PC-9 (cell line): ENCODE measurements at regions not wholly inside any gene's neighbourhood (a gene's known extent, or its start where the extent isn't known, plus 50 kb on each side); places are given as distances from the start of the nearest gene placed in this dataset.

Source experiments
- BruUV-seq: library from RNA; stranded (reverse); fragments of 400-500 nt; replicated peaks from 2 replicates; lab custom pipeline; 2021; lab: Mats Ljungman, UMichigan
- CTCF ChIA-PET: fragments of 300-600 bp; sonication (Branson Sonifier 250); formaldehyde crosslinking; loops from one replicate; lab custom pipeline; 2022; ENCODE audit warnings: antibody characterized with exemption; lab: Charles Lee
- POLR2A ChIA-PET: fragments of 300-600 bp; sonication (Branson Sonifier 250); formaldehyde crosslinking; loops from one replicate; lab custom pipeline; 2022; ENCODE audit warnings: antibody characterized with exemption; ENCODE audit not compliant: unreplicated experiment; lab: Charles Lee
- DNase-seq, 2 experiments: peaks; one replicate each; pipeline versions ENCODE4 v3.0.0 to v3.0.0-alpha.2; 2015 to 2022; ENCODE audit warnings: mixed read lengths in 1 of 2
- H2AFZ ChIP-seq: fragments of 200-600 bp; sonication (generic); 2 replicates; pipeline ENCODE4 v1.8.1; 2017; ENCODE audit warnings: antibody characterized with exemption
- H3F3A ChIP-seq: fragments of 200-600 bp; sonication (generic); 2 replicates; pipeline ENCODE4 v1.8.1; 2017; ENCODE audit warnings: antibody characterized with exemption, mild to moderate bottlenecking, low read depth; ENCODE audit not compliant: insufficient read depth
- H3K27ac ChIP-seq: fragments of 200-600 bp; sonication (generic); 2 replicates; pipeline ENCODE4 v1.6.1; 2016; ENCODE audit warnings: mixed run types
- H3K27me3 ChIP-seq: fragments of 200-600 bp; sonication (generic); 2 replicates; pipeline ENCODE4 v1.6.1; 2016; ENCODE audit warnings: low read depth, mixed run types; ENCODE audit not compliant: insufficient read depth
- H3K36me3 ChIP-seq: fragments of 200-600 bp; sonication (generic); 2 replicates; pipeline ENCODE4 v1.6.1; 2016; ENCODE audit warnings: low read depth, mixed run types
- H3K4me1 ChIP-seq: fragments of 200-600 bp; sonication (generic); replicated peaks from 2 replicates; pipeline ENCODE4 v1.6.1; 2016; ENCODE audit warnings: mixed run types; ENCODE audit not compliant: insufficient read depth
- H3K4me2 ChIP-seq: fragments of 200-600 bp; sonication (generic); 2 replicates; pipeline ENCODE4 v1.6.1; 2017; ENCODE audit warnings: mixed run types
- H3K4me3 ChIP-seq: fragments of 200-600 bp; sonication (generic); 2 replicates; pipeline ENCODE4 v1.6.1; 2016; ENCODE audit warnings: mixed run types
- H3K79me2 ChIP-seq: fragments of 200-600 bp; sonication (generic); 2 replicates; pipeline ENCODE4 v1.6.1; 2017; ENCODE audit warnings: low read depth, mixed run types
- H3K9me2 ChIP-seq: fragments of 200-600 bp; sonication (generic); 2 replicates; pipeline ENCODE4 v1.8.1; 2017; ENCODE audit warnings: mild to moderate bottlenecking; ENCODE audit not compliant: insufficient read depth
- H3K9me3 ChIP-seq: fragments of 200-600 bp; sonication (generic); 2 replicates; pipeline ENCODE4 v1.8.1; 2016; ENCODE audit warnings: low read depth; ENCODE audit not compliant: insufficient read depth
- H4K20me1 ChIP-seq: fragments of 200-600 bp; sonication (generic); 2 replicates; pipeline ENCODE4 v1.8.1; 2017; ENCODE audit not compliant: insufficient read depth
- CTCF ChIP-seq: fragments of 200-600 bp; sonication (generic); conservative IDR thresholded peaks from 2 replicates; pipeline ENCODE4 v1.6.1; 2017; ENCODE audit warnings: mixed run types, antibody characterized with exemption, mild to moderate bottlenecking, moderate library complexity
- EZH2 ChIP-seq: fragments of 200-600 bp; sonication (generic); IDR thresholded peaks from 2 replicates; pipeline ENCODE4 v1.8.0; 2017; ENCODE audit warnings: antibody characterized with exemption, low read depth
- intact Hi-C: fragments of 100-400 bp; cut with micrococcal nuclease; formaldehyde crosslinking; loops from one replicate; pipeline ENCODE4 v1.10.0; 2022; ENCODE audit not compliant: unreplicated experiment

DNA sequence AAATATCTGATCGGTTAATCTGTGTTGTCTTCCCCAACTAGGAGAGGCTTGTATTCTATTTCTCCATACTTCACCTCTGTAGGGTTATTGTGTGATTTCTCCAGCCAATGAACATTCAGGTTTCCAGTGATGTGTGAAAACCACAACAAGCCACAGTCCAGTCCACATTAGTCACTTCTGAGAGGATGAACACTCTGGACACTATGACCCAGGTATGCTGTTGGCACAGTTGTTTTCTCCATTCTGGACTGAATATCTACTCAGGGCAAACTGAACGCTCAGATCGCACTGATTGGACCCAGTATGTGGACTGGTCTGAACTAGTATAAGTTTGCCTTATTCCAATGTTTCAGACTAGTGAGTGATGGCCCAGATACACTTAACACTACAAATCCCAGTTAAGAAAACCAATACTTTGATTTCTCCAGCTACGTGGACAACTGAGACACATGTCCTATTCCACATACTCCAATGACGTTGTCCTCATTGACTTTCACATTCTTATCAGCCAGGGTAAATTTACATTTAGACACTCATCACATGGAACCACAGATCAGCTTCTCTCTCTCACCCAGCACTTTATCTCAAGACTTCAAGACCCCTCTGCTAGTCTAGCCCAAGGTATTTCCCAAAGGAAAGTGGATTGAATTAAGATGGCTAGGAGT lies 587.4 kb upstream of the SGO1 start:
- Histone ChIP-seq H3K79me2 (no peaks in the 10 kb centered on the region), H3K36me3 (no peaks in the 10 kb centered on the region), H3F3A (no peaks in the 10 kb centered on the region), H2AFZ (no peak overlapping the region), H3K4me1 (no peaks in the 10 kb centered on the region), H4K20me1 (no peaks in the 10 kb centered on the region), H3K27ac (no peak overlapping the region), H3K27me3 (no peaks in the 10 kb centered on the region), H3K4me2 (no peak overlapping the region), H3K9me3 (no peaks in the 10 kb centered on the region), H3K9me2 (peaks cover 4% of the 10 kb centered on the region; the same call in 1 of the 2 replicates), H3K4me3 (no peak overlapping the region)
- TF ChIP-seq EZH2 (no peak), CTCF (no peak)
- CTCF ChIA-PET = no interaction called here
- no TSS peak for BruUV-seq
- POLR2A ChIA-PET = no interaction called here
- intact Hi-C loops = loop anchor here (10.0 kb wide), 1 partner anchor 141 kb away; no protein-coding TSS in a partner anchor
- no peak for DNase-seq

GRCh38 chr3:20772869-20773268 lies 586.9 kb upstream of the SGO1 start:
- no peaks in the 10 kb centered on the region for H3F3A ChIP-seq
- BruUV-seq = no TSS peak
- no peak overlapping the region for H3K4me2 ChIP-seq
- H3K36me3 ChIP-seq = no peaks in the 10 kb centered on the region
- H3K79me2 ChIP-seq = no peaks in the 10 kb centered on the region
- DNase-seq = no peak
- H3K4me3 ChIP-seq = no peak overlapping the region
- H2AFZ ChIP-seq = no peak overlapping the region
- no peak overlapping the region for H3K27ac ChIP-seq
- no peaks in the 10 kb centered on the region for H3K27me3 ChIP-seq
- H3K9me3 ChIP-seq = no peaks in the 10 kb centered on the region
- no peaks in the 10 kb centered on the region for H3K4me1 ChIP-seq
- ChIA-PET POLR2A (no interaction called here), CTCF (no interaction called here)
- intact Hi-C loops = loop anchor here (10.0 kb wide), 1 partner anchor 142 kb away; no protein-coding TSS in a partner anchor
- H3K9me2 ChIP-seq = peaks cover 4% of the 10 kb centered on the region; the same call in 1 of the 2 replicates
- H4K20me1 ChIP-seq = no peaks in the 10 kb centered on the region
- TF ChIP-seq EZH2 (no peak), CTCF (no peak)

DNA sequence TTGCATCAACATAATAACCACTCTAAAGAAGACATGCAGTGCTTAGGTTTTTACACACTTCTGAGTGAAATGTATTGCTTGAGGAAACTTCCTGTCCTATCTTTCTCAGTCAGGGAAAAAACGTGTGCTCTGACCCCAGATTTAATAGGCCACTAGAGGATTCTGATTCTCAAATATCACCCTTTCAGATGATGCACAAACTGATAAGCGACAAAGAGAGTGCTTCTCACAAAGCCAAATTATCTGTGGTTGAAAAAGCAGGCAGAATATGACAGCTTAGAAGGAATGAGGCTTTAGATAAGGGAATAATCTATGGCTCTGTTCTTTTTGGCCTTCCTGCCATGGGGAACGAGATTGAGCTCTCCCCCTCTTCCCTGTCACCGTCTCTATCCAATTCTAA lies 583.4 kb upstream of the SGO1 start:
- Histone ChIP-seq H3F3A (no peaks in the 10 kb centered on the region), H3K9me2 (no peaks in the 10 kb centered on the region), H3K79me2 (no peaks in the 10 kb centered on the region), H3K4me3 (no peak overlapping the region), H4K20me1 (no peaks in the 10 kb centered on the region), H3K27me3 (no peaks in the 10 kb centered on the region), H3K4me1 (no peaks in the 10 kb centered on the region), H3K36me3 (no peaks in the 10 kb centered on the region), H2AFZ (no peak overlapping the region), H3K9me3 (no peaks in the 10 kb centered on the region), H3K27ac (no peak overlapping the region), H3K4me2 (no peak overlapping the region)
- ChIA-PET POLR2A (no interaction called here), CTCF (no interaction called here)
- no TSS peak for BruUV-seq
- no peak for TF ChIP-seq CTCF
- no peak for TF ChIP-seq EZH2
- DNase-seq = no peak
- intact Hi-C loops = no loop called here
